ENCODE measurements at regions not wholly inside any gene's neighbourhood (a gene's known extent, or its start where the extent isn't known, plus 50 kb on each side); places are given as distances from the start of the nearest gene placed in this dataset.
"Not testable (repeated sequence)": the region's sequence is repeated elsewhere in the genome, so short reads cannot be mapped to it uniquely, and the experiment has no call there.

DNA sequence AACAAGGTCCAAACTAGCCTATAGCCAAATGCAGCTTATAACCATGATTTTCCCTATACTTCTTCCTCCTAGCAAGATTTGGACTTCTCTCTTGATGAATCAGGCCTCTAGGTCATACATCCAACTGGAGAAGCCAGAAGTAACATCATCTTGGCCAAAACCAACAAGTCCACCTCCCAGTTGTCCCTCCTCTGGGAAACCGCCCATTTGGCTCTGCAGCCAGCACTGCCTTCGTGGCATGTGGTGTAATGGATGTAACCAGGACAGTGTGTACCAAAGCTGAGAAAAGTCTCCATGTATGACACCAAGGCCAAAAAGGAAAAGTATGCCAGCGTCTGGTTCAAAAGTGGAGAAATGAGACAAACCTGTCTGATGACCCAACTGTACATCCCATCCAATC is 59.3 kb upstream of the VASH1 start:
- H2AFZ ChIP-seq (ENCODE audit: insufficient read depth, low read depth, low read length, poor library complexity, severe bottlenecking): no peak overlapping the region
- WGBS (ENCODE audit: insufficient coverage): no CpG with 5 or more reads among the region's 3 CpGs
- no peak overlapping the region for H3K27ac ChIP-seq (ENCODE audit: low read depth in 1 of 2, low read length in 2 of 2)
- no peaks in the 10 kb centered on the region for H3K36me3 ChIP-seq (replicated peaks in 1 of 2; ENCODE audit: control insufficient read depth in 1 of 2, insufficient read depth in 2 of 2, low read length in 2 of 2)
- H3K36me3 Mint-ChIP-seq: no peaks in the 10 kb centered on the region
- no peak overlapping the region for H3K9ac ChIP-seq (ENCODE audit: insufficient read depth, low read length, poor library complexity, severe bottlenecking)
- TF ChIP-seq, protein P1, sequence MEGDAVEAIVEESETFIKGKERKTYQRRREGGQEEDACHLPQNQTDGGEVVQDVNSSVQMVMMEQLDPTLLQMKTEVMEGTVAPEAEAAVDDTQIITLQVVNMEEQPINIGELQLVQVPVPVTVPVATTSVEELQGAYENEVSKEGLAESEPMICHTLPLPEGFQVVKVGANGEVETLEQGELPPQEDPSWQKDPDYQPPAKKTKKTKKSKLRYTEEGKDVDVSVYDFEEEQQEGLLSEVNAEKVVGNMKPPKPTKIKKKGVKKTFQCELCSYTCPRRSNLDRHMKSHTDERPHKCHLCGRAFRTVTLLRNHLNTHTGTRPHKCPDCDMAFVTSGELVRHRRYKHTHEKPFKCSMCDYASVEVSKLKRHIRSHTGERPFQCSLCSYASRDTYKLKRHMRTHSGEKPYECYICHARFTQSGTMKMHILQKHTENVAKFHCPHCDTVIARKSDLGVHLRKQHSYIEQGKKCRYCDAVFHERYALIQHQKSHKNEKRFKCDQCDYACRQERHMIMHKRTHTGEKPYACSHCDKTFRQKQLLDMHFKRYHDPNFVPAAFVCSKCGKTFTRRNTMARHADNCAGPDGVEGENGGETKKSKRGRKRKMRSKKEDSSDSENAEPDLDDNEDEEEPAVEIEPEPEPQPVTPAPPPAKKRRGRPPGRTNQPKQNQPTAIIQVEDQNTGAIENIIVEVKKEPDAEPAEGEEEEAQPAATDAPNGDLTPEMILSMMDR (IDR thresholded peaks at IDR 0.05): no peak
- H3K27me3 ChIP-seq (ENCODE audit: control insufficient read depth in 2 of 2, insufficient read depth in 2 of 2, low read length in 2 of 2): no peaks in the 10 kb centered on the region
- no peaks in the 10 kb centered on the region for H3K79me2 ChIP-seq (ENCODE audit: insufficient read depth, low read length)
- H3K4me3 Mint-ChIP-seq: no peak overlapping the region
- H4K20me1 ChIP-seq (ENCODE audit: insufficient read depth, low read length): no peaks in the 10 kb centered on the region
- H3K4me3 ChIP-seq (replicated peaks in 1 of 3; ENCODE audit: low read depth in 2 of 3, low read length in 3 of 3): no peak overlapping the region
- H3K9me3 Mint-ChIP-seq: peaks cover 0 to 15% (median 5%) of the 10 kb centered on the region in 7 donors
- no peak for DNase-seq
- no peaks in the 10 kb centered on the region for H3K9me3 ChIP-seq (replicated peaks in 1 of 2; ENCODE audit: control insufficient read depth in 1 of 2, insufficient read depth in 1 of 2, low read length in 2 of 2)
- no peak overlapping the region for H3K27ac Mint-ChIP-seq
- H3K4me2 ChIP-seq (replicated peaks; ENCODE audit: extremely low read depth, low read length, poor library complexity, severe bottlenecking): no peak overlapping the region
- H3K4me1 Mint-ChIP-seq: peaks cover 8% of the 10 kb centered on the region
- H3K27me3 Mint-ChIP-seq (ENCODE audit: low read depth in 3 of 3): peaks cover 2 to 10% (median 3%) of the 10 kb centered on the region in 3 donors
- intact Hi-C loops (cut with micrococcal nuclease): no loop called here
- no peaks in the 10 kb centered on the region for H3K4me1 ChIP-seq (ENCODE audit: control insufficient read depth in 1 of 2, insufficient read depth in 2 of 2, low read length in 2 of 2)

DNA sequence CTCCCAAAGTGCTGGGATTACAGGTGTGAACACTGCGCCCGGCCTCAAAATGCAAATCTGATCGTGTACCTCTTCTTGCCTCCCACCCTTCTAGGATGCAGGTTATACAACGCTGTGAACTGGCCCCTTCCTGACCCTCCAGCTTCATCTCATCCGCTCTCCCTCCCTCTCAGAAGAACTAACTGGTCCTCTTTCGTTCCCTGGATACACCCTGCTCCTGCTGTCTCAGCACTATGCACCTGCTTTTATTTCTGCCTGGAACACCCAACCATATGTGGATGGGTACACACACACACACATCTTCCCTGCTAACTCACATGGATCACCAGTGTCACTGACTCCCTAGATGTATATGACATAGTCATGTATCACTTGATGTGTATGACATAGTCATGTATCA is 56.1 kb upstream of the VASH1 start:
- Histone ChIP-seq H4K20me1 (ENCODE audit: insufficient read depth, low read length) (no peaks in the 10 kb centered on the region), H3K79me2 (ENCODE audit: insufficient read depth, low read length) (no peaks in the 10 kb centered on the region), H3K4me1 (ENCODE audit: control insufficient read depth in 1 of 2, insufficient read depth in 2 of 2, low read length in 2 of 2) (no peaks in the 10 kb centered on the region), H3K27me3 (ENCODE audit: control insufficient read depth in 2 of 2, insufficient read depth in 2 of 2, low read length in 2 of 2) (no peaks in the 10 kb centered on the region), H3K36me3 (replicated peaks in 1 of 2; ENCODE audit: control insufficient read depth in 1 of 2, insufficient read depth in 2 of 2, low read length in 2 of 2) (no peaks in the 10 kb centered on the region), H2AFZ (ENCODE audit: insufficient read depth, low read depth, low read length, poor library complexity, severe bottlenecking) (no peak overlapping the region), H3K4me3 (replicated peaks in 1 of 3; ENCODE audit: low read depth in 2 of 3, low read length in 3 of 3) (no peak overlapping the region), H3K9me3 (replicated peaks in 1 of 2; ENCODE audit: control insufficient read depth in 1 of 2, insufficient read depth in 1 of 2, low read length in 2 of 2) (no peaks in the 10 kb centered on the region), H3K4me2 (replicated peaks; ENCODE audit: extremely low read depth, low read length, poor library complexity, severe bottlenecking) (no peak overlapping the region), H3K9ac (ENCODE audit: insufficient read depth, low read length, poor library complexity, severe bottlenecking) (no peak overlapping the region), H3K27ac (ENCODE audit: low read depth in 1 of 2, low read length in 2 of 2) (no peak overlapping the region)
- DNase-seq: no peak
- Mint-ChIP-seq H3K36me3 (no peaks in the 10 kb centered on the region), H3K27me3 (ENCODE audit: low read depth in 3 of 3) (peaks cover 2 to 12% (median 4%) of the 10 kb centered on the region in 3 donors), H3K9me3 (peaks cover 0 to 7% (median 0%) of the 10 kb centered on the region in 7 donors), H3K4me1 (peaks cover 3% of the 10 kb centered on the region), H3K4me3 (no peak overlapping the region), H3K27ac (no peak overlapping the region)
- WGBS (ENCODE audit: insufficient coverage): 94% methylated on average over 5 of the region's 6 CpGs
- TF ChIP-seq, protein P1 (IDR thresholded peaks at IDR 0.05): no peak
- intact Hi-C loops (cut with micrococcal nuclease): no loop called here

DNA sequence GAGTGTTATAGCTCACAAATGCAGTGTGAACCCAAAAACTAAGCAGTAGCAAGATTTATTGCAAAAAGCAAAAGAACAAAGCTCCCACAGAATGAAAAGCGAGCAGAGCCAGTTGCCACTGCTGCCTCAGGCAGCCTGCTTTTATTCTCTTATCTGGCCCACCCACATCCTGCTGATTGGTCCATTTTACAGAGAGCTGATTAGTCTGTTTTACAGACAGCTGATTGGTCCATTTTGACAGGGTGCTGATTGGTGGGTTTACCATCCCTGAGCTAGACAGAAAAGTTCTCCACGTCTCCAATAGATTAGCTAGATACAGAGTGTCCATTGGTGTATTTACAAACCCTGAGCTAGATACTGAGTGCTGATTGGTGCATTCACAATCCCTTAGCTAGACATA is 55.1 kb upstream of the VASH1 start:
- H4K20me1 ChIP-seq (ENCODE audit: insufficient read depth, low read length); H3K27ac Mint-ChIP-seq; H3K36me3 Mint-ChIP-seq; H3K4me1 ChIP-seq (ENCODE audit: control insufficient read depth in 1 of 2, insufficient read depth in 2 of 2, low read length in 2 of 2); H2AFZ ChIP-seq (ENCODE audit: insufficient read depth, low read depth, low read length, poor library complexity, severe bottlenecking); H3K27me3 ChIP-seq (ENCODE audit: control insufficient read depth in 2 of 2, insufficient read depth in 2 of 2, low read length in 2 of 2); intact Hi-C loops (cut with micrococcal nuclease); H3K4me3 Mint-ChIP-seq; H3K4me3 ChIP-seq (replicated peaks in 1 of 3; ENCODE audit: low read depth in 2 of 3, low read length in 3 of 3); H3K36me3 ChIP-seq (replicated peaks in 1 of 2; ENCODE audit: control insufficient read depth in 1 of 2, insufficient read depth in 2 of 2, low read length in 2 of 2); H3K27ac ChIP-seq (ENCODE audit: low read depth in 1 of 2, low read length in 2 of 2); H3K9me3 ChIP-seq (replicated peaks in 1 of 2; ENCODE audit: control insufficient read depth in 1 of 2, insufficient read depth in 1 of 2, low read length in 2 of 2); H3K4me1 Mint-ChIP-seq; H3K4me2 ChIP-seq (replicated peaks; ENCODE audit: extremely low read depth, low read length, poor library complexity, severe bottlenecking); H3K9me3 Mint-ChIP-seq; DNase-seq; H3K79me2 ChIP-seq (ENCODE audit: insufficient read depth, low read length); H3K9ac ChIP-seq (ENCODE audit: insufficient read depth, low read length, poor library complexity, severe bottlenecking): not testable (repeated sequence)
- H3K27me3 Mint-ChIP-seq (ENCODE audit: low read depth in 3 of 3): peaks cover 2 to 12% (median 4%) of the 10 kb centered on the region in 3 donors
- 100% methylated on average over 1 of the region's 2 CpGs for WGBS (ENCODE audit: insufficient coverage)
